ENCODE measurements at regions not wholly inside any gene's neighbourhood (a gene's known extent, or its start where the extent isn't known, plus 50 kb on each side); places are given as distances from the start of the nearest gene placed in this dataset.

DNA sequence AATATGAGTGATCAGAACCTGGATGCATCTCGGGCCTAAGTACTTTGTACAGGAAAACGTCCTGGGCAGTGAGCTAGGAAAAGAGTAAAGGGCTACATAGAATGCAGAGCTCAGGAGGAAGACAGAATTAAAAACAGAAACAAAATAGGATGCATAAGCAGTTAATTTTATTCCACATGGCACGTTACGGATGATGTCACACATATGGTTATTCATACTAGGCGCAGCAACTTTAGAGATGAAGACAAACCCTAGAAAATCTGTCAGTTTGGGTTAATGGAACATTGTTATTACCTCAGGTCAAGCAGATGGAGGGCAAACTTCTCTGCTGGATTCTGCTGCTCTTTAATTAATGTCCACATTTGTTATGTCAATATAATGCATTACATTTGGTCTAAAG is 445.4 kb downstream of the ANXA1 start:
- DNase-seq (ENCODE audit: low read depth in 2 of 2): no peak
- TF ChIP-seq, protein P1, sequence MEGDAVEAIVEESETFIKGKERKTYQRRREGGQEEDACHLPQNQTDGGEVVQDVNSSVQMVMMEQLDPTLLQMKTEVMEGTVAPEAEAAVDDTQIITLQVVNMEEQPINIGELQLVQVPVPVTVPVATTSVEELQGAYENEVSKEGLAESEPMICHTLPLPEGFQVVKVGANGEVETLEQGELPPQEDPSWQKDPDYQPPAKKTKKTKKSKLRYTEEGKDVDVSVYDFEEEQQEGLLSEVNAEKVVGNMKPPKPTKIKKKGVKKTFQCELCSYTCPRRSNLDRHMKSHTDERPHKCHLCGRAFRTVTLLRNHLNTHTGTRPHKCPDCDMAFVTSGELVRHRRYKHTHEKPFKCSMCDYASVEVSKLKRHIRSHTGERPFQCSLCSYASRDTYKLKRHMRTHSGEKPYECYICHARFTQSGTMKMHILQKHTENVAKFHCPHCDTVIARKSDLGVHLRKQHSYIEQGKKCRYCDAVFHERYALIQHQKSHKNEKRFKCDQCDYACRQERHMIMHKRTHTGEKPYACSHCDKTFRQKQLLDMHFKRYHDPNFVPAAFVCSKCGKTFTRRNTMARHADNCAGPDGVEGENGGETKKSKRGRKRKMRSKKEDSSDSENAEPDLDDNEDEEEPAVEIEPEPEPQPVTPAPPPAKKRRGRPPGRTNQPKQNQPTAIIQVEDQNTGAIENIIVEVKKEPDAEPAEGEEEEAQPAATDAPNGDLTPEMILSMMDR (IDR thresholded peaks at IDR 0.05; ENCODE audit: low read depth, low read length): no peak
- H3K4me3 ChIP-seq (replicated peaks in 1 of 2; ENCODE audit: low read depth in 2 of 2, low read length in 2 of 2): no peak overlapping the region

DNA sequence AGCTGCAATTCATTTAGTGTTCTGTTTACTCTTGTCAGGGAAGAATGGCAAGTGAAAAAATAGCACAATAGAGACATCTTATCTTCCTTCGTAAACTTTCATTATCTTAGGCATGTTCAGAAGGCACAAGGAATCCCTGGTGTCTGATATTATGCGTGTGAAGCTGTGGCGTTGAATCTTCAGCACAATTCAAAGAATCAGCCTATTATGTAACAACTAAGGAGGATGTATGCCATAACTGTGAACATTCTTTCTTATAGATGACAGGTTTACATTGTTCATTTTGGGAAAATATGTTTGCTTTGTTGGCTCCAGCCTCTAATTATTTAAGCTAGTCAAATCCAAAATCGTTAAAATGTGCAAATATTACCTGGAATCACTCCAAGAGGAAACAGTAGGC is 446.1 kb downstream of the ANXA1 start:
- no peak for DNase-seq (ENCODE audit: low read depth in 2 of 2)
- TF ChIP-seq, protein P1 (IDR thresholded peaks at IDR 0.05; ENCODE audit: low read depth, low read length): no peak
- no peak overlapping the region for H3K4me3 ChIP-seq (replicated peaks in 1 of 2; ENCODE audit: low read depth in 2 of 2, low read length in 2 of 2)

DNA sequence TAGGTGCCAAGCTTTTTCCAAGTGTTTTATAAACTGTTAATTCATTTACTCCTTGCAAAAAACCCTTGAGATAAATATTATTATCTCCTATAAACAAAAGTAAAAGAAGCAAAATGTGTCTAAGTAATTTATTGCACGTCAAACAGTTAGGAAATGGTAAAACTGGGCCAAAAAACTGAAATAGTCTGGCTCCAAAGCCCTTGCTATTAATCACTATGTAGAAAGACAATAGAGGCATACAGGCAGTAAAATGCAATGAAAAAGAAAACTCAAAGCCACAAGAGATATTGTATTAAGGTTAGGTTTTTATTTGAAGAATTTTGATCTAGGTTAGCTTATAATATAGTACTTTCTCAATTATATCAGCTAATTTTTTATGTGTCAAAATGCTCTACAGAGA is 457.7 kb downstream of the ANXA1 start:
- no peak overlapping the region for H3K4me3 ChIP-seq (replicated peaks in 1 of 2; ENCODE audit: low read depth in 2 of 2, low read length in 2 of 2)
- DNase-seq (ENCODE audit: low read depth in 2 of 2): no peak
- TF ChIP-seq, protein P1 (IDR thresholded peaks at IDR 0.05; ENCODE audit: low read depth, low read length): no peak

DNA sequence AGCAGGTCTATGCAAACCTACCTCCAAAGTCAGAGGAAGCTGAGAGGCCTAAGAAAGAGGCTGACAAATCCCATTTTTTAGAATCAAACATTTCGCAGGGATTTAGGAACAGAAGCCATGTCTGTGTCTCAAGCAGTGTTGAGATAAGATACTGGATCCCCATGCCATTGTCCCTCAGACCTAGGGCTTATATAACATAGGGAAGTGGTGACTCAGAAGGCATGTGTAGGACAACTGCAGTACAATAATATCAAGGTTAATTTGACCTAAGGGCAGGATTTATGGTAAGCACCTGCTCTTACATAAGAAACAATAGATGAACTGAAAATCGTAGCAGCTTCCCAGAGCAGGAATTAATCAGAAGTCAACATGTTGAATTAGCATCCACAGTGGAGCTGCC is 459.4 kb downstream of the ANXA1 start:
- DNase-seq (ENCODE audit: low read depth in 2 of 2): no peak
- no peak overlapping the region for H3K4me3 ChIP-seq (replicated peaks in 1 of 2; ENCODE audit: low read depth in 2 of 2, low read length in 2 of 2)
- TF ChIP-seq, protein P1 (IDR thresholded peaks at IDR 0.05; ENCODE audit: low read depth, low read length): no peak

DNA sequence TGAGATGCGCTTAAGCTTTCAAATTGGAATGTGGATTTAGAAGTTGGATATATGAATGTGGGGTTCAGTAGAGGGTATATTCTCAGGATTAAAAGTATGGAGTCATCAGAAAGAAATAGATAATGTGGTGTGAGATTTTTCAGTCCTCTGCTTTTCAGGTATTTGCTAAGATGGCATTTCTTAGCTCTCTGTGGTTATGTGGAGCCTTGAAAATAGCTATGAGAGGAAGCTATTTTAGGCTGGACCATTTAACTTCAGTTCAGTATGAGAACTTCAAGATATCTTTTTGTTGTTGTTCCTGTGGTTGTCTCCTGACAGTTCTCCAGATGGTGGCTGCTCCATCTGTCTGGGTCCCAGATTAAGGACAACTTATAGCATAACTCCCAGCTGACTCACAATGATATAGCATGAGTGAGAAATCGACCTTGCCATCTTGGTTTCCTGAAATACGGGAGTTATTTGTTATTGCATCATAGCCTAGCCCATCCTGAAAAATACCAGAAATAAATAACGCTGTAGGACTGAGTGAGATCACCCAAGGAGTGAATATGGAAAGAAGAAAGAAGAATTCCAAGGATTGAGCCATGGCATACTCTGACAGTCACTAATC is 461.5 kb downstream of the ANXA1 start:
- TF ChIP-seq, protein P1 (IDR thresholded peaks at IDR 0.05; ENCODE audit: low read depth, low read length): no peak
- no peak overlapping the region for H3K4me3 ChIP-seq (replicated peaks in 1 of 2; ENCODE audit: low read depth in 2 of 2, low read length in 2 of 2)
- peak; percentile 0 to 45 for DNase-seq (ENCODE audit: low read depth in 2 of 2)

DNA sequence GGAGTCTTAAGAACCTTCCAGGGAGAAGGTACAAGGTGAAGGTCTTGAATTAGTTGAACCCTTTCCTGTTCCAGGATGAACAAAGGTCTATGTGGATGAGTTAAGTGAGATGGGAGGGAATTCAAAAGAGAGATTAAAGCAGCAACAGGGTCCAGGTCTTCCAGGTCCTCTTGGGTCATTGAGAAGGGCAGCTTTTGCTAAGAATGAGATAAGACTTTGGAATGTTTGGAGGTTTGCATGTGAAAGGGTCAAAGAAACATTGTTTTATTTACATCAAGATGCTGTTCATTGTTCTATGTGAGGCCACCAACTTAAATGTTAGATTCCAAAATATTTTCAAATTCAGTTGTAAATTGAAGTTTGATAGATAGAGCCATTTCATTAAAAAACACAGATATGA is 463.9 kb downstream of the ANXA1 start:
- H3K4me3 ChIP-seq (replicated peaks in 1 of 2; ENCODE audit: low read depth in 2 of 2, low read length in 2 of 2): no peak overlapping the region
- TF ChIP-seq, protein P1 (IDR thresholded peaks at IDR 0.05; ENCODE audit: low read depth, low read length): no peak
- no peak for DNase-seq (ENCODE audit: low read depth in 2 of 2)

DNA sequence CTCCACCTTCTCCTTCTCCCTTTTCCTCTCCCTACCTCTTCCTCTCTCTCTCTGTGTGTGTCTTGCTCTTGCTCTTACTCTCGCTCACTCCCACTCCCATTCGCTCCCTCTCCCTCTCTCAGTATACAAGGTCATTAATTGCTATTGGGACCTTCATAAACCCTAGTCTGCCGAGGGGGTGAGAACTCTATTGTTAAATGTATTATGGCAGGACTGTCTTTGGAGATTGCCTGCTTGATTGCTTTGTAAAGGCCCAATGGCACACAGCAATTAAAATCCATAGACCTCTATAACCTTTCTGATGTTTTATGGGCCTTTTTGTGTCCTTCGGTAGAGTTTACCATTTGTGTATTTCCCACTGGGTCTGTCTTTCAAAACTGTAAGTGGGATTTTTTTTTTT is 465.9 kb downstream of the ANXA1 start:
- TF ChIP-seq, protein P1 (IDR thresholded peaks at IDR 0.05; ENCODE audit: low read depth, low read length): no peak
- DNase-seq (ENCODE audit: low read depth in 2 of 2): no peak
- H3K4me3 ChIP-seq (replicated peaks in 1 of 2; ENCODE audit: low read depth in 2 of 2, low read length in 2 of 2): no peak overlapping the region
